HepG2 (cell line): ENCODE measurements at regions not wholly inside any gene's neighbourhood (a gene's known extent, or its start where the extent isn't known, plus 50 kb on each side); places are given as distances from the start of the nearest gene placed in this dataset.

Experiments used
- FIP1L1 ChIP-seq: fragments of 200-400 bp; formaldehyde crosslinking; IDR thresholded peaks from 2 replicates; pipeline ENCODE4 v1.6.1; 2018; ENCODE audit warnings: low read depth, mild to moderate bottlenecking, low read length, moderate library complexity, borderline replicate concordance; ENCODE audit not compliant: insufficient read depth
- FOSL1 ChIP-seq: sonication (generic); formaldehyde crosslinking; IDR thresholded peaks from 2 replicates; pipeline ENCODE4 v1.9.0; 2021; ENCODE audit warnings: missing genetic modification reagents, borderline replicate concordance
- HDAC1 ChIP-seq: sonication (generic); formaldehyde crosslinking; IDR thresholded peaks from 2 replicates; pipeline ENCODE4 v1.5.1; 2020; ENCODE audit warnings: mild to moderate bottlenecking, missing genetic modification reagents
- HOXA7 ChIP-seq: sonication (generic); formaldehyde crosslinking; IDR thresholded peaks from 2 replicates; pipeline ENCODE4 v1.8.1; 2022; ENCODE audit warnings: mild to moderate bottlenecking, missing genetic modification reagents, moderate library complexity
- IRX3 ChIP-seq: sonication (generic); formaldehyde crosslinking; IDR thresholded peaks from 2 replicates; pipeline ENCODE4 v1.8.1; 2023; ENCODE audit warnings: mild to moderate bottlenecking, low read depth, missing genetic modification reagents, borderline replicate concordance
- MAF1 ChIP-seq: sonication (generic); formaldehyde crosslinking; IDR thresholded peaks from 2 replicates; pipeline ENCODE4 v1.5.0; 2020; ENCODE audit warnings: missing genetic modification reagents, borderline replicate concordance
- MIER2 ChIP-seq: IDR thresholded peaks from 2 replicates; pipeline ENCODE4 v1.6.1; 2016; ENCODE audit warnings: missing biosample characterization, missing genetic modification reagents
- NFE2 ChIP-seq: sonication (generic); formaldehyde crosslinking; IDR thresholded peaks from 2 replicates; pipeline ENCODE4 v1.4.0; 2020; ENCODE audit warnings: missing genetic modification reagents
- PPARG ChIP-seq: conservative IDR thresholded peaks from 2 replicates; pipeline ENCODE4 v1.6.1; 2016; ENCODE audit warnings: missing biosample characterization, missing genetic modification reagents
- SMC3 ChIP-seq: IDR thresholded peaks from 2 replicates; pipeline ENCODE4 v1.6.1; 2011; ENCODE audit warnings: low read length, improper control_type of control experiment
- SRY ChIP-seq: sonication (generic); formaldehyde crosslinking; IDR thresholded peaks from 2 replicates; pipeline ENCODE4 v1.8.0; 2022; ENCODE audit warnings: mild to moderate bottlenecking, missing genetic modification reagents
- TBP ChIP-seq: sonication (generic); formaldehyde crosslinking; IDR thresholded peaks from 2 replicates; pipeline ENCODE4 v1.5.0; 2020; ENCODE audit warnings: missing genetic modification reagents
- TSC22D2 ChIP-seq: sonication (generic); formaldehyde crosslinking; IDR thresholded peaks from 2 replicates; pipeline ENCODE4 v1.5.1; 2020; ENCODE audit warnings: missing genetic modification reagents, mild to moderate bottlenecking, borderline replicate concordance
- ZNF205 ChIP-seq: IDR thresholded peaks from 2 replicates; pipeline ENCODE4 v1.6.1; 2018; ENCODE audit warnings: missing biosample characterization, missing genetic modification reagents
- ZNF251 ChIP-seq: sonication (generic); formaldehyde crosslinking; IDR thresholded peaks from 2 replicates; pipeline ENCODE4 v1.9.0; 2021; ENCODE audit warnings: mild to moderate bottlenecking, missing genetic modification reagents
- ZNF33B ChIP-seq: sonication (generic); formaldehyde crosslinking; IDR thresholded peaks from 2 replicates; pipeline ENCODE4 v1.5.1; 2020; ENCODE audit warnings: mild to moderate bottlenecking, missing genetic modification reagents
- ZNF501 ChIP-seq: sonication (generic); formaldehyde crosslinking; IDR thresholded peaks from 2 replicates; pipeline ENCODE4 v1.5.1; 2020; ENCODE audit warnings: mild to moderate bottlenecking, moderate library complexity, missing genetic modification reagents
- ZNF749 ChIP-seq: sonication (generic); formaldehyde crosslinking; IDR thresholded peaks from 2 replicates; pipeline ENCODE4 v1.8.0; 2022; ENCODE audit warnings: mild to moderate bottlenecking, missing genetic modification reagents, moderate library complexity, borderline replicate concordance
- ZSCAN20 ChIP-seq: sonication (generic); formaldehyde crosslinking; IDR thresholded peaks from 2 replicates; pipeline ENCODE4 v1.4.0; 2020; ENCODE audit warnings: missing genetic modification reagents, mild to moderate bottlenecking, borderline replicate concordance
- TF ChIP-seq, protein P1 (sequence below): sonication (generic); formaldehyde crosslinking; IDR thresholded peaks from 2 replicates; pipeline ENCODE4 v1.9.0; 2021; ENCODE audit warnings: missing genetic modification reagents, borderline replicate concordance
- TF ChIP-seq, protein P2 (sequence below), 2 experiments: fragments of 450-650 bp in 1 of 2; sonication (generic) in 1 of 2; formaldehyde crosslinking; IDR thresholded peaks; 2 replicates each; pipeline versions ENCODE4 v1.5.0 to v1.8.0; 2020 to 2022; ENCODE audit warnings: mild to moderate bottlenecking in 1 of 2, missing genetic modification reagents in 1 of 2
- TF ChIP-seq, protein P3 (sequence below): fragments of 450-650 bp; IDR thresholded peaks from 2 replicates; pipeline ENCODE4 v1.6.1; 2017; ENCODE audit warnings: mild to moderate bottlenecking
- TF ChIP-seq, protein P4 (sequence below): sonication (generic); formaldehyde crosslinking; IDR thresholded peaks from 2 replicates; pipeline ENCODE4 v1.4.0; 2020; ENCODE audit warnings: missing genetic modification reagents; ENCODE audit errors: not compliant biosample characterization
- TF ChIP-seq, protein P5 (sequence below): sonication (generic); formaldehyde crosslinking; IDR thresholded peaks from 2 replicates; pipeline ENCODE4 v1.8.1; 2023; ENCODE audit warnings: mild to moderate bottlenecking, inconsistent platforms, moderate library complexity, missing genetic modification reagents, borderline replicate concordance

DNA sequence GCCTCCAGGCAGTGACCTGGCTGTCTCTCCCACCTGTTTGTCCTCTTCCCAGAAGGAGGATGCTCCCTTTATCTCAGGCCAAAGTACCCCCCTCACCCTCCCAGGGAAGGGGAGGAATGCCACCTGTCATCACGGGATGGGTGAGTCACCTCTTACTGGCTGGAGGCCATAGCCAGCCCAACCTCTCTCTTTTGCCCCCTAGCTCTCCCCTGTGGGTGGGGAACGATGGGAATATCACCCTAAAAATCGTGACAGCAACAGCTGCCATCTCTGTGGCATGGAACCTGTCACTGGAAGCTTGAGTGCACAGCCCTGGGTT is 137.5 kb upstream of the PTPN1 start (continued):
- TF ChIP-seq, protein P1, sequence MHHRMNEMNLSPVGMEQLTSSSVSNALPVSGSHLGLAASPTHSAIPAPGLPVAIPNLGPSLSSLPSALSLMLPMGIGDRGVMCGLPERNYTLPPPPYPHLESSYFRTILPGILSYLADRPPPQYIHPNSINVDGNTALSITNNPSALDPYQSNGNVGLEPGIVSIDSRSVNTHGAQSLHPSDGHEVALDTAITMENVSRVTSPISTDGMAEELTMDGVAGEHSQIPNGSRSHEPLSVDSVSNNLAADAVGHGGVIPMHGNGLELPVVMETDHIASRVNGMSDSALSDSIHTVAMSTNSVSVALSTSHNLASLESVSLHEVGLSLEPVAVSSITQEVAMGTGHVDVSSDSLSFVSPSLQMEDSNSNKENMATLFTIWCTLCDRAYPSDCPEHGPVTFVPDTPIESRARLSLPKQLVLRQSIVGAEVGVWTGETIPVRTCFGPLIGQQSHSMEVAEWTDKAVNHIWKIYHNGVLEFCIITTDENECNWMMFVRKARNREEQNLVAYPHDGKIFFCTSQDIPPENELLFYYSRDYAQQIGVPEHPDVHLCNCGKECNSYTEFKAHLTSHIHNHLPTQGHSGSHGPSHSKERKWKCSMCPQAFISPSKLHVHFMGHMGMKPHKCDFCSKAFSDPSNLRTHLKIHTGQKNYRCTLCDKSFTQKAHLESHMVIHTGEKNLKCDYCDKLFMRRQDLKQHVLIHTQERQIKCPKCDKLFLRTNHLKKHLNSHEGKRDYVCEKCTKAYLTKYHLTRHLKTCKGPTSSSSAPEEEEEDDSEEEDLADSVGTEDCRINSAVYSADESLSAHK (CRISPR knock-in tag) = no peak
- TF ChIP-seq, protein P2, sequence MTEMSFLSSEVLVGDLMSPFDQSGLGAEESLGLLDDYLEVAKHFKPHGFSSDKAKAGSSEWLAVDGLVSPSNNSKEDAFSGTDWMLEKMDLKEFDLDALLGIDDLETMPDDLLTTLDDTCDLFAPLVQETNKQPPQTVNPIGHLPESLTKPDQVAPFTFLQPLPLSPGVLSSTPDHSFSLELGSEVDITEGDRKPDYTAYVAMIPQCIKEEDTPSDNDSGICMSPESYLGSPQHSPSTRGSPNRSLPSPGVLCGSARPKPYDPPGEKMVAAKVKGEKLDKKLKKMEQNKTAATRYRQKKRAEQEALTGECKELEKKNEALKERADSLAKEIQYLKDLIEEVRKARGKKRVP (CRISPR knock-in tag; IDR thresholded peaks at IDR 0.05) = no peak
- TF ChIP-seq, protein P3, sequence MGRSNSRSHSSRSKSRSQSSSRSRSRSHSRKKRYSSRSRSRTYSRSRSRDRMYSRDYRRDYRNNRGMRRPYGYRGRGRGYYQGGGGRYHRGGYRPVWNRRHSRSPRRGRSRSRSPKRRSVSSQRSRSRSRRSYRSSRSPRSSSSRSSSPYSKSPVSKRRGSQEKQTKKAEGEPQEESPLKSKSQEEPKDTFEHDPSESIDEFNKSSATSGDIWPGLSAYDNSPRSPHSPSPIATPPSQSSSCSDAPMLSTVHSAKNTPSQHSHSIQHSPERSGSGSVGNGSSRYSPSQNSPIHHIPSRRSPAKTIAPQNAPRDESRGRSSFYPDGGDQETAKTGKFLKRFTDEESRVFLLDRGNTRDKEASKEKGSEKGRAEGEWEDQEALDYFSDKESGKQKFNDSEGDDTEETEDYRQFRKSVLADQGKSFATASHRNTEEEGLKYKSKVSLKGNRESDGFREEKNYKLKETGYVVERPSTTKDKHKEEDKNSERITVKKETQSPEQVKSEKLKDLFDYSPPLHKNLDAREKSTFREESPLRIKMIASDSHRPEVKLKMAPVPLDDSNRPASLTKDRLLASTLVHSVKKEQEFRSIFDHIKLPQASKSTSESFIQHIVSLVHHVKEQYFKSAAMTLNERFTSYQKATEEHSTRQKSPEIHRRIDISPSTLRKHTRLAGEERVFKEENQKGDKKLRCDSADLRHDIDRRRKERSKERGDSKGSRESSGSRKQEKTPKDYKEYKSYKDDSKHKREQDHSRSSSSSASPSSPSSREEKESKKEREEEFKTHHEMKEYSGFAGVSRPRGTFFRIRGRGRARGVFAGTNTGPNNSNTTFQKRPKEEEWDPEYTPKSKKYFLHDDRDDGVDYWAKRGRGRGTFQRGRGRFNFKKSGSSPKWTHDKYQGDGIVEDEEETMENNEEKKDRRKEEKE = no peak
- TF ChIP-seq, protein P4, sequence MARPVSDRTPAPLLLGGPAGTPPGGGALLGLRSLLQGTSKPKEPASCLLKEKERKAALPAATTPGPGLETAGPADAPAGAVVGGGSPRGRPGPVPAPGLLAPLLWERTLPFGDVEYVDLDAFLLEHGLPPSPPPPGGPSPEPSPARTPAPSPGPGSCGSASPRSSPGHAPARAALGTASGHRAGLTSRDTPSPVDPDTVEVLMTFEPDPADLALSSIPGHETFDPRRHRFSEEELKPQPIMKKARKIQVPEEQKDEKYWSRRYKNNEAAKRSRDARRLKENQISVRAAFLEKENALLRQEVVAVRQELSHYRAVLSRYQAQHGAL (CRISPR knock-in tag) = no peak
- no peak for TF ChIP-seq TBP (CRISPR knock-in tag)
- TF ChIP-seq ZNF33B = no peak
- TF ChIP-seq ZNF501 (CRISPR knock-in tag) = no peak
- no peak for TF ChIP-seq ZNF251 (CRISPR knock-in tag)
- TF ChIP-seq ZSCAN20 (CRISPR knock-in tag) = no peak
- no peak for TF ChIP-seq FIP1L1
- peak; percentile 80 for TF ChIP-seq FOSL1 (CRISPR knock-in tag)
- TF ChIP-seq HDAC1 (CRISPR knock-in tag) = no peak; the same call in 1 of the 2 replicates
- TF ChIP-seq PPARG = 0 out of 2 replicates have a peak, but pooled peaks have one; percentile 19
- no peak for TF ChIP-seq TSC22D2 (CRISPR knock-in tag)
- TF ChIP-seq SMC3 = no peak
- TF ChIP-seq IRX3 (CRISPR knock-in tag) = no peak
- TF ChIP-seq MAF1 (CRISPR knock-in tag) = no peak
- peak; percentile 35; the same call in 1 of the 2 replicates for TF ChIP-seq SRY
- no peak for TF ChIP-seq HOXA7 (CRISPR knock-in tag)
- TF ChIP-seq, protein P5, sequence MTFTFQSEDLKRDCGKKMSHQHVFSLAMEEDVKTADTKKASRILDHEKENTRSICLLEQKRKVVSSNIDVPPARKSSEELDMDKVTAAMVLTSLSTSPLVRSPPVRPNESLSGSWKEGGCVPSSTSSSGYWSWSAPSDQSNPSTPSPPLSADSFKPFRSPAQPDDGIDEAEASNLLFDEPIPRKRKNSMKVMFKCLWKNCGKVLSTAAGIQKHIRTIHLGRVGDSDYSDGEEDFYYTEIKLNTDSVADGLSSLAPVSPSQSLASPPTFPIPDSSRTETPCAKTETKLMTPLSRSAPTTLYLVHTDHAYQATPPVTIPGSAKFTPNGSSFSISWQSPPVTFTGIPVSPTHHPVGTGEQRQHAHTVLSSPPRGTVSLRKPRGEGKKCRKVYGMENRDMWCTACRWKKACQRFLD = no peak
- TF ChIP-seq MIER2 (CRISPR knock-in tag) = no peak
- no peak for TF ChIP-seq ZNF749 (CRISPR knock-in tag)
- no peak for TF ChIP-seq ZNF205 (CRISPR knock-in tag)
- no peak for TF ChIP-seq NFE2 (CRISPR knock-in tag)
